Upper lobe of right lung (tissue), 1 donor: ENCODE measurements at regions not wholly inside any gene's neighbourhood (a gene's known extent, or its start where the extent isn't known, plus 50 kb on each side); places are given as distances from the start of the nearest gene placed in this dataset.

Source experiments
- ATAC-seq: fragments of 200-7000 bp; cut with Tn5 transposase; one replicate; pipeline ENCODE4 v1.9.1; 2020; ENCODE audit warnings: mild to moderate bottlenecking, moderate library complexity
- DNase-seq: peaks from one replicate; pipeline ENCODE4 v3.0.0-alpha.2; 2020
- H3K27ac ChIP-seq: fragments of 200-600 bp; one replicate; pipeline ENCODE4 v1.8.0; 2022
- H3K27me3 ChIP-seq: fragments of 200-600 bp; one replicate; pipeline ENCODE4 v1.8.0; 2022; ENCODE audit warnings: mild to moderate bottlenecking
- H3K36me3 ChIP-seq: fragments of 200-600 bp; one replicate; pipeline ENCODE4 v1.8.0; 2022
- H3K4me1 ChIP-seq: fragments of 200-600 bp; one replicate; pipeline ENCODE4 v1.8.0; 2022
- H3K4me3 ChIP-seq: fragments of 200-600 bp; one replicate; pipeline ENCODE4 v1.8.0; 2022; ENCODE audit warnings: mild to moderate bottlenecking
- H3K9me3 ChIP-seq: fragments of 200-600 bp; one replicate; pipeline ENCODE4 v1.8.0; 2022
- CTCF ChIP-seq: fragments of 200-600 bp; IDR thresholded peaks from one replicate; pipeline ENCODE4 v1.8.0; 2022; ENCODE audit warnings: antibody characterized with exemption
- intact Hi-C: fragments of 100-400 bp; cut with DNase I; formaldehyde crosslinking; loops from one replicate; pipeline ENCODE4 v1.11.0; 2022
- donor health status: DM: no; HTN: yes; CAD: no; lungs with severe emphysema.

DNA sequence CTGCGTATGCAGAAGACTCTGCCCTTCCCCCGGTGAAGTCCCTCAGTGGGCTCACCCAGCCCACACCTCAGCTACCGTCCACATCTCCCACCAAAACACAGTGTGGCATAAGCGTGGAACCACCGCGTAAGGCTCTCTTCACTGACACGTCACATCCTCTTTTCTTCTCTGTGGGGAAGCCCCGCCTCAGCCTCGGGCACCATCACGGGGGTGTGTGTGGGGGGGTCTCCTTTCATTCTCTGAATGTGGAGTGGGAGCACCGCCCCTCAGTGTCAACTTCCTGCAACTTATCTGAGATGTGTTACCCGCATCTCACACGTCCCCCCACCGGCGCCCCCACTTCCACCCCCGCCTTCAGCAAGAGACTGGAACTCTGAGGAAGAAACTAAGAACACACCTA, 388.4 kb upstream of the JARID2 start:
- H3K4me3 ChIP-seq = no peak overlapping the region
- peak; percentile 84 for ATAC-seq

GRCh38 chr6:14858808-14859207, 387.1 kb upstream of the JARID2 start:
- H3K4me1 ChIP-seq = no peaks in the 10 kb centered on the region
- no peak overlapping the region for H3K27ac ChIP-seq
- no peaks in the 10 kb centered on the region for H3K9me3 ChIP-seq
- no peaks in the 10 kb centered on the region for H3K27me3 ChIP-seq
- H3K4me3 ChIP-seq = no peak overlapping the region
- ATAC-seq (no peak), DNase-seq (no peak)
- no peaks in the 10 kb centered on the region for H3K36me3 ChIP-seq
- intact Hi-C loops = no loop called here
- no peak for TF ChIP-seq CTCF

More for the DNA sequence above, 388.4 kb upstream of the JARID2 start:
- Histone ChIP-seq H3K36me3 (no peaks in the 10 kb centered on the region), H3K4me1 (no peaks in the 10 kb centered on the region), H3K27ac (no peak overlapping the region), H3K27me3 (no peaks in the 10 kb centered on the region), H3K9me3 (no peaks in the 10 kb centered on the region)
- TF ChIP-seq CTCF = no peak
- peak; percentile 69 for DNase-seq
- intact Hi-C loops = no loop called here

DNA sequence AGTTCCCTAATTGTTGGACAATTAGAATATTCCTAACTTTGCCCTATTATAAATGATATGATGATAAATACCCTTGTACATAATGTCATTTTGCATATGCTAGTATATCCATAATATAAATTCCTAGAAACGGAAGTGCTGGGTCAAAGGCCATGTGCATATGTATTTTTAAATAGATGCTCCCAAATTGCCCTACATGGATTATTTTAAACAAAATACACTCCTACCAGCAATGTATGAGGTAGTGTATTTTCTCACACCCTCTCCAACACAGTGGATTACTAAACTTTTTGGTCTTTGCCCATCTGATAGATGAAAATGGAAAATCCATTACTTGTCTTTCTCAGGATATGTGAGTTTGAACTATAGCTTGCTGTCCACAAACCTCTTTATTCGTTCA, 385.1 kb upstream of the JARID2 start:
- Histone ChIP-seq H3K36me3 (no peaks in the 10 kb centered on the region), H3K27ac (no peak overlapping the region), H3K9me3 (no peaks in the 10 kb centered on the region), H3K4me1 (peaks cover 2% of the 10 kb centered on the region), H3K27me3 (no peaks in the 10 kb centered on the region), H3K4me3 (no peak overlapping the region)
- TF ChIP-seq CTCF = no peak
- ATAC-seq (no peak), DNase-seq (no peak)
- intact Hi-C loops = no loop called here

DNA sequence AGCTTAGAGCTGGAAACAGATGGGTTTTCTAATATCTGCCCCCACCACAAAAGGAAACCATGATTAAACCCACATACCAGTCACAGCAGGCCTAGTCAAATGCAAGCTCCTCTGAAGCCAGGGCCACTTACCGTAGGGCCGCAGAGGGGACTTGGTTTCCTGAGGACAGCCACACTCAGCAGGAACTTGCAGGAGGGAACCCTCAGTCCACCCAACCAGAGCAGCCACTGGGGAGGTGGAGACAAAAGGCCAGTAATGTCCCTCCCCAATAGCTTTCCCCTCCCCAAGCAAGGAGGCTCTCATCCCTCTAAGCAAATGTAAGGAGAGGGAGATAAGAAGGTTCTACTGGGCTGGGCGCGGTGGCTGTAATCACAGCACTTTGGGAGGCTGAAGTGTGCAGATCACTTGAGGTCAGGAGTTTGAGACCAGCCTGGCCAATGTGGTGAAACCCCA, 384.4 kb upstream of the JARID2 start:
- Histone ChIP-seq H3K27ac (no peak overlapping the region), H3K4me1 (peaks cover 6% of the 10 kb centered on the region), H3K36me3 (no peaks in the 10 kb centered on the region), H3K27me3 (no peaks in the 10 kb centered on the region), H3K4me3 (no peak overlapping the region), H3K9me3 (no peaks in the 10 kb centered on the region)
- intact Hi-C loops = no loop called here
- ATAC-seq (no peak), DNase-seq (no peak)
- TF ChIP-seq CTCF = no peak

GRCh38 chr6:14862845-14863244, 383.0 kb upstream of the JARID2 start:
- no peak overlapping the region for H3K27ac ChIP-seq
- H3K4me3 ChIP-seq = no peak overlapping the region
- no peaks in the 10 kb centered on the region for H3K9me3 ChIP-seq
- no peaks in the 10 kb centered on the region for H3K27me3 ChIP-seq
- DNase-seq (no peak), ATAC-seq (no peak)
- no peaks in the 10 kb centered on the region for H3K36me3 ChIP-seq
- no peak for TF ChIP-seq CTCF
- intact Hi-C loops = no loop called here
- peaks cover 6% of the 10 kb centered on the region for H3K4me1 ChIP-seq
